Tibial nerve (tissue), 4 donors: ENCODE measurements at regions not wholly inside any gene's neighbourhood (a gene's known extent, or its start where the extent isn't known, plus 50 kb on each side); places are given as distances from the start of the nearest gene placed in this dataset.
"Not testable (repeated sequence)": the region's sequence is repeated elsewhere in the genome, so short reads cannot be mapped to it uniquely, and the experiment has no call there.

Source experiments
- DNase-seq, 2 donors: peaks; one replicate each; pipeline ENCODE4 v3.0.0-alpha.2; 2019; ENCODE audit warnings: low spot score in 2 of 2
- H3K27ac ChIP-seq, 4 donors: fragments of 200-600 bp; sonication (generic) in 3 of 4; one replicate each; pipeline ENCODE4 v1.5.1; 2017 to 2019; ENCODE audit warnings: mild to moderate bottlenecking in 1 of 4
- H3K27me3 ChIP-seq, 2 donors: fragments of 200-600 bp; sonication (generic) in 1 of 2; one replicate each; pipeline versions ENCODE4 v1.5.1 to v1.6.0; 2017 to 2019
- H3K36me3 ChIP-seq, 3 donors: fragments of 200-600 bp; sonication (generic); one replicate each; pipeline ENCODE4 v1.5.1; 2018 to 2019
- H3K4me1 ChIP-seq, 4 donors: fragments of 200-600 bp; sonication (generic) in 3 of 4; one replicate each; pipeline ENCODE4 v1.5.1; 2017 to 2019
- H3K4me3 ChIP-seq, 4 donors: fragments of 200-600 bp; sonication (generic) in 3 of 4; one replicate each; pipeline ENCODE4 v1.5.1; 2017 to 2019; ENCODE audit warnings: mild to moderate bottlenecking in 1 of 4, moderate library complexity in 1 of 4
- H3K9me3 ChIP-seq, 4 donors: fragments of 200-600 bp; sonication (generic) in 3 of 4; one replicate each; pipeline ENCODE4 v1.5.1; 2017 to 2019
- EP300 ChIP-seq, 2 donors: sonication (generic); formaldehyde crosslinking; IDR thresholded peaks; one replicate each; pipeline ENCODE4 v1.6.1; 2017; ENCODE audit warnings: antibody characterized with exemption in 2 of 2, mild to moderate bottlenecking in 1 of 2
- POLR2A ChIP-seq, 2 donors: fragments of 450-650 bp; IDR thresholded peaks; one replicate each; pipeline ENCODE4 v1.6.1; 2017; ENCODE audit warnings: antibody characterized with exemption in 2 of 2, mild to moderate bottlenecking in 2 of 2, moderate library complexity in 2 of 2
- WGBS, 2 donors: methylation state at CpG; one replicate each; pipeline ENCODE4 v1.1.5; 2018; 5-methylcytosine and 5-hydroxymethylcytosine counted together
- TF ChIP-seq, protein P1 (sequence below), 5 experiments: fragments of 200-600 bp in 3 of 5; fragments of 450-650 bp in 2 of 5; sonication (generic) in 3 of 5; IDR thresholded peaks; one replicate each; pipeline ENCODE4 v1.5.1; 2016 to 2019; ENCODE audit warnings: antibody characterized with exemption in 5 of 5, mild to moderate bottlenecking in 3 of 5, moderate library complexity in 2 of 5

DNA sequence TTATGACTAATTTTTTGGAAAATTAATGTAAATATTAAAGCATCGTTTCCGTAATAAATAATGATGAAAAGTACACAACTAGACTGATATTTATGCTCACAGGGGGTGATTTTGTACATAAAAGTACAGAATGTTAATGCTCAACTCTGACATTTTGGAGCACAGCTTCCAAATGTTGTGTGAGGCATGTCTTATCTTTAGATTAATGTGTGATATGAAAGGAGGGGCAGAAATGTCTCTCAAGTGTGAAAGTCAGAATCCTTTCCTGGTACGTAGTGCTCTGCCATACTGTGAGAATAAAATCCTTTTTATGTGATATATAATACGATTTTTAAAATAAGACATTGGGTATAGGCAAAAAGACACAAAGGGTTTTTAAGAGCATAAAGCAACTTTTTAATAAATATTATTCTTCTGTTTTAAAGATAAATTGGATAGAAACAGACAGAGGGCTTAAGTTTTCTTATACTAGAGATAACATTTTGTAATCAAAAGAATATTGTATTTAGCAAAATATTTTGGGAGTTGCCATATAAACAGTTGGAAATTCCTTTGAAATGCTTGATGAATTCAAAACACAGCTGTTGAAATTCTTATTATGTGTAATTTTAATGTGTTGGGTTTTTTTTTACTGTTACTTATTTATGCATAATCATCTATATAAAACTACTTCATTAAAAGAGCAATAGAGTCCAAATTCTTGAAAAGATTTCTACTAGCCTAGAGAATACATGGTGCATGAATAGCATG is 389.7 kb downstream of the RAP2B start:
- DNase-seq = no peak
- H3K27me3 ChIP-seq = no peaks in the 10 kb centered on the region
- no peaks in the 10 kb centered on the region for H3K4me1 ChIP-seq
- WGBS, 2 donors = 71 to 73% methylated on average over 4 of the region's 4 CpGs
- H3K27ac ChIP-seq = no peak overlapping the region
- H3K4me3 ChIP-seq = no peak overlapping the region
- H3K9me3 ChIP-seq = no peaks in the 10 kb centered on the region
- no peak for TF ChIP-seq EP300 (IDR thresholded peaks at IDR 0.05)
- TF ChIP-seq POLR2A (IDR thresholded peaks at IDR 0.05) = no peak
- TF ChIP-seq, protein P1, sequence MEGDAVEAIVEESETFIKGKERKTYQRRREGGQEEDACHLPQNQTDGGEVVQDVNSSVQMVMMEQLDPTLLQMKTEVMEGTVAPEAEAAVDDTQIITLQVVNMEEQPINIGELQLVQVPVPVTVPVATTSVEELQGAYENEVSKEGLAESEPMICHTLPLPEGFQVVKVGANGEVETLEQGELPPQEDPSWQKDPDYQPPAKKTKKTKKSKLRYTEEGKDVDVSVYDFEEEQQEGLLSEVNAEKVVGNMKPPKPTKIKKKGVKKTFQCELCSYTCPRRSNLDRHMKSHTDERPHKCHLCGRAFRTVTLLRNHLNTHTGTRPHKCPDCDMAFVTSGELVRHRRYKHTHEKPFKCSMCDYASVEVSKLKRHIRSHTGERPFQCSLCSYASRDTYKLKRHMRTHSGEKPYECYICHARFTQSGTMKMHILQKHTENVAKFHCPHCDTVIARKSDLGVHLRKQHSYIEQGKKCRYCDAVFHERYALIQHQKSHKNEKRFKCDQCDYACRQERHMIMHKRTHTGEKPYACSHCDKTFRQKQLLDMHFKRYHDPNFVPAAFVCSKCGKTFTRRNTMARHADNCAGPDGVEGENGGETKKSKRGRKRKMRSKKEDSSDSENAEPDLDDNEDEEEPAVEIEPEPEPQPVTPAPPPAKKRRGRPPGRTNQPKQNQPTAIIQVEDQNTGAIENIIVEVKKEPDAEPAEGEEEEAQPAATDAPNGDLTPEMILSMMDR (IDR thresholded peaks at IDR 0.05) = no peak
- no peaks in the 10 kb centered on the region for H3K36me3 ChIP-seq

GRCh38 chr3:153552887-153553604 is 391.0 kb downstream of the RAP2B start:
- peaks cover 0 to 4% (median 0%) of the 10 kb centered on the region in 4 donors for H3K9me3 ChIP-seq
- no peak overlapping the region for H3K27ac ChIP-seq
- TF ChIP-seq EP300 (IDR thresholded peaks at IDR 0.05) (no peak), POLR2A (IDR thresholded peaks at IDR 0.05) (no peak)
- TF ChIP-seq, protein P1 (IDR thresholded peaks at IDR 0.05) = no peak
- H3K4me3 ChIP-seq = no peak overlapping the region
- whole genome bisulfite sequencing, 2 donors = 84 to 86% methylated on average over 11 of the region's 11 CpGs
- no peaks in the 10 kb centered on the region for H3K27me3 ChIP-seq
- H3K36me3 ChIP-seq = no peaks in the 10 kb centered on the region
- no peak for DNase-seq
- no peaks in the 10 kb centered on the region for H3K4me1 ChIP-seq

DNA sequence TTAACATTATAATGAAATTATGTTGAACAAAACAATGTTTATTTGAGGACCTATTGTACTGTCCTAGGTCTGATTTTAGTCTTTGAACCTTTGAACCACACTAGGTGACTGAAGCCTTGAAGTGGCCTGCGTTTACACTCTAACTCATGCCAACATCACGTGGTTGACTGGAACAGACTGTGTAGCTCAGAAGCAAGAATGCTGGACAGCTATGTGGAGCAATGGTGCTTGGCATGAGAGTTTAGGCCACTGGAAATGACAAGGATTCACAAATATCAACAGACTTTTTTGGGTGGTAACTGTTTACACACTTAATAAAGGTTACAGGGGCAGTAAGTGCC is 391.5 kb downstream of the RAP2B start:
- Histone ChIP-seq H3K27me3 (no peaks in the 10 kb centered on the region), H3K4me1 (no peaks in the 10 kb centered on the region), H3K27ac (no peak overlapping the region), H3K4me3 (no peak overlapping the region), H3K9me3 (peaks cover 0 to 10% (median 0%) of the 10 kb centered on the region in 4 donors), H3K36me3 (no peaks in the 10 kb centered on the region)
- TF ChIP-seq EP300 (IDR thresholded peaks at IDR 0.05) (no peak), POLR2A (IDR thresholded peaks at IDR 0.05) (no peak)
- TF ChIP-seq, protein P1 (IDR thresholded peaks at IDR 0.05) = no peak
- DNase-seq = no peak
- WGBS, 2 donors = 82 to 88% methylated on average over 2 of the region's 2 CpGs

- 63 to 71% methylated on average over 2 of the region's 2 CpGs for WGBS, 2 donors
- Histone ChIP-seq H3K4me3 (no peak overlapping the region), H3K27ac (no peak overlapping the region), H3K27me3 (no peaks in the 10 kb centered on the region), H3K36me3 (no peaks in the 10 kb centered on the region), H3K9me3 (peaks cover 0 to 33% (median 2%) of the 10 kb centered on the region in 4 donors), H3K4me1 (no peaks in the 10 kb centered on the region)
- TF ChIP-seq, protein P1 (IDR thresholded peaks at IDR 0.05) = no peak
- TF ChIP-seq EP300 (IDR thresholded peaks at IDR 0.05) (no peak), POLR2A (IDR thresholded peaks at IDR 0.05) (no peak)
- no peak for DNase-seq
Observed at GRCh38 chr3:153555919-153556318, 393.9 kb downstream of the RAP2B start.

GRCh38 chr3:153559366-153559765 is 397.3 kb downstream of the RAP2B start:
- peaks cover 0 to 58% (median 13%) of the 10 kb centered on the region in 4 donors for H3K9me3 ChIP-seq
- not testable (repeated sequence) for H3K36me3 ChIP-seq, H3K4me1 ChIP-seq, DNase-seq, H3K27ac ChIP-seq, H3K27me3 ChIP-seq, H3K4me3 ChIP-seq
- 90 to 96% methylated on average over 1 of the region's 1 CpG for WGBS, 2 donors
